Stomach (tissue), 8 donors: ENCODE measurements at regions not wholly inside any gene's neighbourhood (a gene's known extent, or its start where the extent isn't known, plus 50 kb on each side); places are given as distances from the start of the nearest gene placed in this dataset.
"Not testable (repeated sequence)": the region's sequence is repeated elsewhere in the genome, so short reads cannot be mapped to it uniquely, and the experiment has no call there.

Experiments
- DNase-seq, 2 donors: peaks; one replicate each; pipeline versions ENCODE4 v3.0.0 to v3.0.0-alpha.2; 2013 to 2019
- H3K27ac ChIP-seq, 5 donors: fragments of 200-600 bp in 4 of 5; sonication (generic) in 4 of 5; one replicate each; pipeline ENCODE4 v1.5.1; 2013 to 2019; ENCODE audit warnings: mild to moderate bottlenecking in 1 of 5, moderate library complexity in 1 of 5
- H3K27me3 ChIP-seq, 3 donors: fragments of 200-600 bp; sonication (generic); one replicate each; pipeline ENCODE4 v1.5.1; 2017 to 2019; ENCODE audit warnings: mixed run types in 1 of 3
- H3K36me3 ChIP-seq, 4 donors: fragments of 200-600 bp; sonication (generic); 1 replicate in 3 of 4; 2 replicates in 1 of 4; pipeline ENCODE4 v1.5.1; 2016 to 2019
- H3K4me1 ChIP-seq, 4 donors: fragments of 200-600 bp; sonication (generic); one replicate each; pipeline ENCODE4 v1.5.1; 2016 to 2019
- H3K4me3 ChIP-seq, 4 donors: fragments of 200-600 bp; sonication (generic) in 3 of 4; one replicate each; pipeline ENCODE4 v1.5.1; 2016 to 2019; ENCODE audit warnings: mild to moderate bottlenecking in 1 of 4
- H3K9me3 ChIP-seq, 4 donors: fragments of 200-600 bp; sonication (generic); one replicate each; pipeline ENCODE4 v1.5.1; 2016 to 2019
- CTCF ChIP-seq, 7 experiments: fragments of 450-650 bp in 4 of 7; fragments of 200-600 bp in 3 of 7; sonication (generic) in 3 of 7; IDR thresholded peaks; one replicate each; pipeline ENCODE4 v1.5.1; 2016 to 2019; ENCODE audit warnings: antibody characterized with exemption in 7 of 7, control low read depth in 2 of 7, mild to moderate bottlenecking in 1 of 7
- EP300 ChIP-seq: sonication (generic); formaldehyde crosslinking; IDR thresholded peaks from one replicate; pipeline ENCODE4 v1.6.1; 2017; ENCODE audit warnings: antibody characterized with exemption
- POLR2A ChIP-seq, 4 donors: fragments of 450-650 bp; IDR thresholded peaks; one replicate each; pipeline ENCODE4 v1.6.1; 2016; ENCODE audit warnings: antibody characterized with exemption in 4 of 4, control low read depth in 2 of 4, mild to moderate bottlenecking in 1 of 4, moderate library complexity in 1 of 4
- POLR2AphosphoS5 ChIP-seq, 3 donors: sonication (generic); formaldehyde crosslinking; IDR thresholded peaks; one replicate each; pipeline ENCODE4 v1.6.1; 2016; ENCODE audit warnings: antibody characterized with exemption in 3 of 3
- WGBS, 5 donors: extraction: QIAGEN DNeasy Blood & Tissue Kit in 3 of 5; methylation state at CpG; one replicate each; pipeline versions ENCODE4 v1.1.5 to v1.1.7; 2013 to 2018; 5-methylcytosine and 5-hydroxymethylcytosine counted together
- intact Hi-C: fragments of 100-400 bp; cut with DNase I; formaldehyde crosslinking; loops from one replicate; pipeline ENCODE4 v1.15.1; 2023; ENCODE audit warnings: low total_unique reads
- donor health status: healthy with polysubstance abuse.
- donor health status: Bipolar disorder and iron deficiency.
- donor health status: healthy.

- intact Hi-C loops = no loop called here
- Histone ChIP-seq H3K27ac (no peak overlapping the region), H3K4me1 (no peaks in the 10 kb centered on the region), H3K36me3 (no peaks in the 10 kb centered on the region), H3K27me3 (no peaks in the 10 kb centered on the region), H3K9me3 (no peaks in the 10 kb centered on the region), H3K4me3 (no peak overlapping the region)
- WGBS, 5 donors = 60 to 81% (median 75%) methylated on average over 5 of the region's 5 CpGs
- DNase-seq = peak in 1 of 2 donors; percentile 7
- TF ChIP-seq EP300 (no peak), POLR2A (IDR thresholded peaks at IDR 0.05) (no peak), POLR2AphosphoS5 (IDR thresholded peaks at IDR 0.05) (no peak), CTCF (IDR thresholded peaks at IDR 0.05) (no peak)
Measured at GRCh38 chr1:56095696-56096665, 483.4 kb downstream of the PLPP3 start.

- no peak overlapping the region for H3K4me3 ChIP-seq
- TF ChIP-seq POLR2A (IDR thresholded peaks at IDR 0.05) (no peak), EP300 (no peak), POLR2AphosphoS5 (IDR thresholded peaks at IDR 0.05) (no peak), CTCF (IDR thresholded peaks at IDR 0.05) (no peak)
- no peak overlapping the region for H3K27ac ChIP-seq
- H3K9me3 ChIP-seq = no peaks in the 10 kb centered on the region
- DNase-seq = peak in 1 of 2 donors; percentile 17
- H3K4me1 ChIP-seq = no peaks in the 10 kb centered on the region
- intact Hi-C loops = no loop called here
- no peaks in the 10 kb centered on the region for H3K36me3 ChIP-seq
- H3K27me3 ChIP-seq = no peaks in the 10 kb centered on the region
- WGBS, 5 donors = 74 to 81% (median 76%) methylated on average over 3 of the region's 3 CpGs
Measured at GRCh38 chr1:56094168-56094567, 485.2 kb downstream of the PLPP3 start.

- intact Hi-C loops = no loop called here
- 40 to 78% (median 59%) methylated on average over 1 to 2 of the region's 2 CpGs for WGBS, 5 donors
- Histone ChIP-seq H3K36me3 (no peaks in the 10 kb centered on the region), H3K27me3 (no peaks in the 10 kb centered on the region), H3K4me3 (no peak overlapping the region), H3K27ac (no peak overlapping the region), H3K9me3 (no peaks in the 10 kb centered on the region), H3K4me1 (no peaks in the 10 kb centered on the region)
- TF ChIP-seq POLR2AphosphoS5 (IDR thresholded peaks at IDR 0.05) (no peak), CTCF (IDR thresholded peaks at IDR 0.05) (no peak)
- peak in 1 of 2 donors; percentile 12 for DNase-seq
Measured at GRCh38 chr1:56092684-56093570, 486.4 kb downstream of the PLPP3 start.

GRCh38 chr1:56089826-56090225 lies 489.5 kb downstream of the PLPP3 start:
- WGBS, 5 donors = 75 to 85% (median 82%) methylated on average over 15 to 17 of the region's 17 CpGs
- H3K27ac ChIP-seq, DNase-seq, intact Hi-C loops, H3K36me3 ChIP-seq, H3K27me3 ChIP-seq, H3K9me3 ChIP-seq, H3K4me3 ChIP-seq, H3K4me1 ChIP-seq: not testable (repeated sequence)
